Right kidney (tissue), 1 donor: ENCODE measurements at regions not wholly inside any gene's neighbourhood (a gene's known extent, or its start where the extent isn't known, plus 50 kb on each side); places are given as distances from the start of the nearest gene placed in this dataset.
"Not testable (repeated sequence)": the region's sequence is repeated elsewhere in the genome, so short reads cannot be mapped to it uniquely, and the experiment has no call there.

Source experiments
- DNase-seq: peaks from one replicate; pipeline ENCODE4 v3.0.0-alpha.2; 2016

GRCh38 chr13:90014038-90014437, 1333.4 kb upstream of the MIR17HG start:
- no peak for DNase-seq

GRCh38 chr13:90015565-90016507, 1331.7 kb upstream of the MIR17HG start:
- no peak for DNase-seq

- DNase-seq = no peak
Observed at GRCh38 chr13:90016688-90017087, 1330.8 kb upstream of the MIR17HG start.

GRCh38 chr13:90020536-90021070, 1326.9 kb upstream of the MIR17HG start:
- no peak for DNase-seq

- DNase-seq = no peak
Observed at GRCh38 chr13:90027409-90027808, 1320.1 kb upstream of the MIR17HG start.

- DNase-seq = no peak
Observed at GRCh38 chr13:90032313-90032712, 1315.2 kb upstream of the MIR17HG start.

GRCh38 chr13:90032841-90033493, 1314.5 kb upstream of the MIR17HG start:
- DNase-seq = no peak

GRCh38 chr13:90039516-90039915, 1308.0 kb upstream of the MIR17HG start:
- DNase-seq = no peak

- no peak for DNase-seq
Observed at GRCh38 chr13:90047600-90047999, 1299.9 kb upstream of the MIR17HG start.

GRCh38 chr13:90049989-90050671, 1297.4 kb upstream of the MIR17HG start:
- DNase-seq = no peak

GRCh38 chr13:90055121-90055520, 1292.4 kb upstream of the MIR17HG start:
- DNase-seq = no peak

- no peak for DNase-seq
Observed at GRCh38 chr13:90055760-90056159, 1291.7 kb upstream of the MIR17HG start.

- DNase-seq = not testable (repeated sequence)
Observed at GRCh38 chr13:90064226-90064625, 1283.3 kb upstream of the MIR17HG start.

- DNase-seq = no peak
Observed at GRCh38 chr13:90068658-90069057, 1278.8 kb upstream of the MIR17HG start.

GRCh38 chr13:90070362-90070761, 1277.1 kb upstream of the MIR17HG start:
- no peak for DNase-seq

GRCh38 chr13:90070837-90071525, 1276.5 kb upstream of the MIR17HG start:
- no peak for DNase-seq

- DNase-seq = no peak
Observed at GRCh38 chr13:90084684-90085290, 1262.7 kb upstream of the MIR17HG start.

- no peak for DNase-seq
Observed at GRCh38 chr13:90089051-90089450, 1258.4 kb upstream of the MIR17HG start.

GRCh38 chr13:90091611-90092010, 1255.9 kb upstream of the MIR17HG start:
- no peak for DNase-seq

GRCh38 chr13:90094357-90094756, 1253.1 kb upstream of the MIR17HG start:
- DNase-seq = no peak

- DNase-seq = no peak
Observed at GRCh38 chr13:90098577-90098976, 1248.9 kb upstream of the MIR17HG start.

GRCh38 chr13:90099847-90100246, 1247.6 kb upstream of the MIR17HG start:
- no peak for DNase-seq
